HG03457 (cell line): ENCODE measurements at regions not wholly inside any gene's neighbourhood (a gene's known extent, or its start where the extent isn't known, plus 50 kb on each side); places are given as distances from the start of the nearest gene placed in this dataset.
"Not testable (repeated sequence)": the region's sequence is repeated elsewhere in the genome, so short reads cannot be mapped to it uniquely, and the experiment has no call there.

ENCODE experiments used
- ATAC-seq: cut with Tn5 transposase; IDR thresholded peaks from one replicate; pipeline ENCODE4 v1.9.1; 2021; ENCODE audit warnings: moderate number of reproducible peaks; ENCODE audit not compliant: unreplicated experiment

DNA sequence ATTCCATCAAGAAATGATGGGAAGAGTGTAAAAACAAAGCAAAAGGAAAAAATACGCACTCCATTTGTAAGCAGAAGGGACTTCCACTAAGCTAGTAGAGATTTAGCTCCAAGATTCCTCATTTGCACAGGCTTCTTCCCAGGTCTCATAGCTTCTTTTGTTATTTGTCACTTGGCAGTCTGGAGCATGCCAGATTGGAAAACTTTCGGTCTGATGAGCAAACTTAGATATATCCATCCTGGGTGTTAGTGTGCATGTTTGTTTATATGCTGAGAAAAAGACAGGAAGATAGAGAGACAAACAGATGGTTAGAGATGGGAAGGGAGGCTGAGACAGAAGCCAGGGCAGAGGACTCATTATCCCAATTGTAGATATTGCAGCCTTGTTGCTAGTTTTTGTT lies 1644.5 kb upstream of the NUDT12 start:
- no peak for ATAC-seq

DNA sequence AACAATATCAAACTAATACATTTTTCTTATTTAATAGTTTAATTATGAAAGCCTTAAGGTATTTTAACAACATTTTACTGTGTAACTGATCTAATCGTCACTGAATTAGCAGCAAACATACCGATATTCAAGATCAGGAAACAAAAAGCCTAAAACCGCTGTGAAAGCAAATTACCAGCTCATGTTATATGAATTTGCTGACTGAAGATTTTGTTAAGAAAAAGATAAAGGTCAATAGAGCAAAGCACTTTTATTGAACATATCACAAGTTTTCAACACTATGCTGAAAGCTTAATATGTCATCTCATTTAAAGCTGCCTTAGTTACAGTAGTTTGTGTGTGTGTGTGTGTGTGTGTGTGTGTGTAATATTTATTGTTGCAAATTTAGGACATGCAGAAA lies 1634.9 kb upstream of the NUDT12 start:
- ATAC-seq: no peak

DNA sequence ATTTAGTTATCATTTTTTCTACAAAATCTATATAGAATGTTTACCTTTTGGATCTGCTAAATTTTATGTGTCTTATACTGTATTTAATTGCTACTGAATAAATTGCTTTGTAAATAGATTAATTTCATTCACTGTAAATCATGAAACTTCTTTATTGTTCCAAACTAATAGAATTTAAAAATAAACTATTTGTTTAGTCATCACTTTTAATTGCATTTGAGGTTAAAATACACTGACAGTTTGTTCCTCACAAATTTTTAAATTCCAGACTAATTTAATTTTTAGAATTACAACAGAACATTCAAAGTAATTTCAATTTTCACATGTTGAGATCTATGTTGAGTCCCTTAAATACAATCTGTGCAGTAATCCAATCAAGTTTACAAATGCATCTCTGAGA lies 1633.2 kb upstream of the NUDT12 start:
- ATAC-seq: no peak

DNA sequence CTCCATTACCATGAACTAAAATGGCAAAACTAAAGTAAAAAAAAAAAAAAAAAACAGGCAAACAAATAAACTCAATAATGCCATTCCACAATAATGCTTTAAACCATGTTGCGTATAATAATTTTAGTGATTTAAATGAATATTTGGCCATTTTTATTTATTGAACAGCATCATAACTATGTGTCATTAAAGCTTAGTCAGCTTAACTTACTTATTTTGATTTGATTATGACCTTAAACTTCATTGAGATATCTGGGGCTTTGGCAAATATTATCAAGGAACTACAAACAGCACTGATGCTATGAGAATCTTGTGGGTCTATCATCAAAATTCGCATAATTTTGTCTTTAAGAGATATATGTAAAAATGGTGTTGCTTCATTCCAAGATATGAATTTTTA lies 1610.3 kb upstream of the NUDT12 start:
- ATAC-seq: no peak

DNA sequence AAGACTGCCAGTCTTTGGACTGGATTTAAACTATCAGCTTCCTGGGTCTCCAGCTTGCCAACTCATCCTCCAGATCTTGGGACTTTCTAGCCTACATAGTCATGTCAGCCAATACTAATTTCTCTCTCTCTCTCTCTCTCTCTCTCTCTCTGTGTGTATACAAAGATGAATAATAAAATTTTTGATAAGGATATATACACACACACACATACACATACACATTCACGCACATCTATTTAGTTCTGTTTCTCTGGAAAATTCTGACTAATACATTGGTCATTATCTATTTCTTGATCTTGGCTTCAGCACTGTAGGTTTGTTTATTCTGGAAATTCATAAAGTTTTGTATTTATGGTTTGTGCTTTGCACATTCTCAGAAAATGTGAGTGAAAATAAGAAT lies 1606.2 kb upstream of the NUDT12 start:
- ATAC-seq: no peak

DNA sequence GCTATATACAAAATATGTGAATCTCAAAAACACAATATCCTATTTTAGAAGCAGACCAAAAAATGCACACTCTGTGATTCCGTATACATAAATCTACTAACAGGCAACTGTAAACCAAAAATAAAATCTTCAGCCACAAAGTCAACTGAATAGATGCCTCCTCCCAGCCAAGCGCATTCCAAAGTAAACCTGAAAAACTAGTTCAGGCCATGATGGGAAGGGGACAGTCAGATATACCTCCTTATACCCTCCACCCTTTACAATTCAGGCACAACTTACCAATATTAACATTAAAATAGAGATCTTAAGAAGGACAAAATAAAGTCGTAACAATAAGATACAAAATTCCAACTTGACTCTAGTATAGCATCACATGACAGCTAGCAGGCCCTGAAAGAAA lies 1604.5 kb upstream of the NUDT12 start:
- ATAC-seq: no peak

DNA sequence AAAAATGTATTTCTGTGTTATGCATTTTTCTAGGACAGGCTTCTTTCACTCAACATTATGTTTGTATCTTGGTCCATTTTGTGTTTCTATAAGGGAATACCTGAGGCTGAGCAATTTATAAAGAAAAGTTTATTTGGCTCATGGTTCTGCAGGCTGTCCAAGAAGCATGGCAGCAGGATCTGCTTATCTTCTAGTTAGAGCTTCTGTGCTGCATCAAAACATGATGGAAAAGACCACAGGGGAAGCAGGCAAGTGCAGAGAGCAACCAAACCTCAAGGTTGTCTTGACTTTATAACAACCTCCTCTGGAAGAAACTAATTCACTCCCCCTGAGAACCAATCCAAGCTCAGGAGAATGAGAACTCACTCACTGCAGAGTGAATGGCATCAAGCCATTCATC lies 1601.0 kb upstream of the NUDT12 start:
- no peak for ATAC-seq

DNA sequence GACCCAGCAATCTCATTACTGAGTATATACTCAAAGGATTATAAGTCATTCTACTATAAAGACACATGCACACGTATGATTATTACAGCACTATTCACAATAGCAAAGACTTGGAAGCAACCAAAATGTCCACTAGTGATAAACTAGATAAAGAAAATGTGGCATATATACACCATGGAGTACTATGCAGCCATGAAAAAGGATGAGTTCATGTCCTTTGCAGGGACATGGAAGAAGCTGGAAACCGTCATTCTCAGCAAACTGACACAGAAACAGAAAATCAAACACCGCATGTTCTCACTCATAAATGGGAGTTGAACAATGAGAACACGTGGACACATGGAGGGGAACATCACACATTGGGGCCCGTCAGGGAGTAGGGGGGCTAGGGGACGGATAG lies 1600.0 kb upstream of the NUDT12 start:
- not testable (repeated sequence) for ATAC-seq

DNA sequence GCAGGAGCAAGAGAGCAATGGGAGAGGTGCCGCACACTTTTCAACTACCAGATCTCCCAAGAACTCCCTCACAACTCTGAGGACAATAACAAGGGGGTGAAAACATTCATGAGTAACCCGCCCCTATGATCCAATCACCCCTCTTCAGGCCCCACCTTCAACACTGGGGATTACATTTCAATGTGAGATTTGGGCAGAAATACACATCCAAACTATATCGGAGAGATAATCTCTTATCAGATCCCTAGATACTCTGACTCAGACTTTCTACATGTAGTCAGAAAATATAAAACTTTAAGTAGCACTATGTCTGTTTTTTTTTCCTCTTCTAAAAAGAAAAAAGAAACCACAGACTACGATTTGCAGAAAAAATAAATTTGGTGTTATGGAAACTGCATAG lies 1595.9 kb upstream of the NUDT12 start:
- ATAC-seq: no peak

DNA sequence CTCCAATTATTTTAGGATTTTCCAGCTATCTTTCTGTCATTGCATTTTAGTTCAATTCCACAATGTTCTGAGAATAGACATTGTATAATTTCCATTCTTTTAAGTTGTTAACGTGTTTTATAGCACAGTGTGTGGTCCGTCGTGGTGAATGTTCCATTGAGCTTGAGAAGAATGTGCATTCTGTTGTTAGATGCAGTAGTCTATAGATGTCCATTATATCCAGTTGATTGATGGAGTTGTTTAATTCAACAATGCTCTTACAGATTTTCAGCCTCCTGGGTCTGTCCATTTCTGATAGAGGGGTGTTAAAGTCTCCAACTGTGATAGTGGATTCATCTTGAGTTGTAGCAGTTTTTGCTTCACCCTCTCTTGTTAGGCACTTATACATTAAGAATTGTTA lies 1587.7 kb upstream of the NUDT12 start:
- ATAC-seq: no peak

DNA sequence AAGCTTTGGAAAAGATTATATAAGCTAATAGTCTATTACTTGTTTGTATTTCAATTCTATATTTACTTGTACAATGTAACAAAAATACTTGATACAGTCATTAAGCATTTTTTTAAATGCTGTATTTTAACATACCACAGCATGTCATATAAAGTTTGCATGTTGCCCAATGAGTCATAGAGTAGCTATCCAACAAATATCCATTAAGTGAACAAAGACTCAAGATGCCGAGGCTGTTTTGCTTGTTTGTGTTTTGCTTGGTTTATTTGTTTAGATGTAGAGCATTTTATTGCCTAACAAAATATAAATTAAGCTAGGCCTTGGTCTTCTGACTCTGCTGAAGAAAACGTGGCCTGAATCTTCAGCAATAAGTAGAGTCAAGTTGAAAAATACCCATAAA lies 1584.3 kb upstream of the NUDT12 start:
- ATAC-seq: no peak

DNA sequence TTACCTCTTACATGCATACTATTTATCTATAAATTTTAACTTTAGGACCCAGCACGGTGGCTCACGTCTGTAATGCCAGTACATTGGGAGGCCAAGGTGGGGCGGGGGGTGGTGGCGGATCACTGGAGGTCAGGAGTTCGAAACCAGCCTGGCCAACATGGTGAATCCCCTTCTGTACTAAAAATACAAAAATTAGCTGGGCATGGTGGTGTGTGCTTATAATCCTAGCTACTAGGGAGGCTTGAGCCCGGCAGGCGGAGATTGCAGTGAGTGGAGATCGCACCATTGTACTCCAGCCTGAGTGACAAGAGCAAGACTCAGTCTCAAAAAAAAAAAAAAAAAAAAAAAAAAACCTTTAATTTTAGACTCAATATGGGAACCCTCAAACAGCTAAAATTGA lies 1582.6 kb upstream of the NUDT12 start:
- ATAC-seq: no peak

DNA sequence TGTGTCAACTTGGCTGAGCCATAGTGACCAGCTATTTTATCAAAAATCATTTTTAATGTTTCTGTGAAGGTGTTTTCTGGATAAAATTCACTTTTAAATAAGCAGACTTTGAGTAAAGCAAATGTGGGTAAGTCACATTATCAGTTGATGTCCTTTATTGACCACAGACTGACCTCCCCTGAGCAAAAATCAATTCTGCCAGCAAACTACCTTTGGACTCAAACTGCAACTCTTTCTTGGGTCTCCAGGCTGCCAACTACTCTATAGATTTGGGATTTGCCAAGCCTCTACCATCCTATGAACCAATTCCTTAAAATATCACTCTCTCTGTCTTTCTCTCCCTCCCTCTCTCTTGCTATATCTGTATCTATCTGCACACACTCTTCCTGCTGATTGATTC lies 1571.7 kb upstream of the NUDT12 start:
- no peak for ATAC-seq

DNA sequence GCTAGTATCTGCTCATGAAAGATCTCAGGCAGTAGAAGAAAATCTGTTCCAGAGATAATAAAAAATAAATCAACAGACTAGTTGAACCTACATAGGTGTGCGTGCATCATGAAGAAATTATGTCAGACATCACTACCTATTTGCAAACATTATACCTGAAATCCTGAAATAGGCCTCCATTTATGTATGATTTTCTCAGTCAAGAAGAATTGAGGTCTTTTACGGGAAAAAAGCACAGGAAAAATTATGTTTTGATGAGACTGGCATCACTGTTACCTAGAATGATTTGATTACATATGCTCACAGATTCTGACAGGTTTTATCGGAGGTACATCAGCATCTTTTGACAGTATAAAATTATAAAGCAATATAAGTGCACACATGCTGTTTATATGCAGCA lies 1570.5 kb upstream of the NUDT12 start:
- no peak for ATAC-seq

DNA sequence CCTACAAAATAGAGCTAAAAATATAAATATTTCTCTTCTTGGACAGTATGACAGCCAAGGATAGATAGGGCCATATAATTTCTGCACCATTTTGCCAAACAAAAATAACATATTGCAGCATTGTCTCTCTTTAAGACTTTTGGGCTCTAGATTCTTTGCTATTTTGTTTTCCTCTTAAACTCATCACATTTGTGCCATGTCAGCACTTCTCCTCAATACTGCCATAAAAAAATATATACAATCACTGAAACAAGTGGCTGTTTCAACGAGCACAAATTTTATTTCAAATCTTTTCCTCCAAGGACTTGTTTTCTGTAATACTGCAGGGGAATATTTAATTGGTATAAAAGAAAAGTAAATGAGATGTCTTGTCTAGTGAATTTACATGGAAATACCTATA lies 1570.0 kb upstream of the NUDT12 start:
- ATAC-seq: no peak

DNA sequence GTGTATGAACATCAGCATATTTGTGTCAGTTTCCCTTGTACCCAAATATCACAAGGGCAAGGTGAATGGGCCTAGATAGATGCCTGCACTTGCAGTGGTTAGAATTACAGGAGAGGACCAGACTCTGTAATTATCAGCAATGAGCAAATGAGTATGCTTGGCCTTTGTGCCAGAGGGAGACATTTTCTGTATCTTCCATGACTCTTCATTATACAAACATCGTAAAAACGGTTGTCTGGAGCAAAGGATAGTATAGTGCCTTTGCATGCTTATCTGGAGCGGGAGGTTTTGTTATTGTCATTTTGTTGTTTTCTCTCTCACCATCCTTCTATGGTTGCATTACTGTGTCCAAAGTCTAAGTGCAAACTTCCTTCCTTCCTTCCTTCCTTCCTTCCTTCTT lies 1568.5 kb upstream of the NUDT12 start:
- no peak for ATAC-seq

DNA sequence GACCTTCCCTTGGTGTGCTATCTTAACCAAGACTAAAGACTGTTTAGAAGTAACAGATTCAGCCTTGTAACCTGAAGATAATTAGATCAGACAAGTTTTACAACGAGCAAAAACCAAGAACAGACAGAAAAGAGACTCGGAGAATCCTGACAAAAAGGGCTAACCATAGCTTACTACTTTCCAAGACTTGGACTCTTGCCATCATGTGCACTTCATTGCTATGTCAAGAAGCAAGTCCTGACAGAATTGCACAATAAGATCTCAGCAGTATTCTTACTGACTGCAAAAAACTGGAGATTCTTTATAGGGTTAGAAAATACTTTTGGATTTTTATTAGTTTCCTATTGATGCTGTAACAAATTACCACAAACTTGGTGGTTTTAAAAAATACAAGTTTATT lies 1539.0 kb upstream of the NUDT12 start:
- no peak for ATAC-seq

DNA sequence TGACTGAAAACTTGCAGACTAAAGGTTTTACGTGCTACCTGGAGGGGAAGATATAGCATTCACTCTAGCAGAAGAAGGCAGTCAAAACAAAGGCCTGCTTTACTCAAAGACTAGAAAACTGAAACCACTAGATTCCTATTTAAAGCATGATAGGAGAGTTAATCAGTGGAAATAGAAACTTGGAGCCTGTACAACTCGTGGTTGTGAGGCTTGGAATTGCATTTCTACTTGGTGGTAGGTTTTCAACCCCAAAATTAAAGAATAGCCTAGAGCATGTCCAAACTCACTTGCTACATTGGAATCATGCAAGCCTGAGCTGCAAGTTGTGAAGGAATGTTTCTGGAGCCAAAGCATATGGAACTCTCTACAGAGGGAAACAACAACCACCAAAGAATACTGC lies 1526.4 kb upstream of the NUDT12 start:
- no peak for ATAC-seq

DNA sequence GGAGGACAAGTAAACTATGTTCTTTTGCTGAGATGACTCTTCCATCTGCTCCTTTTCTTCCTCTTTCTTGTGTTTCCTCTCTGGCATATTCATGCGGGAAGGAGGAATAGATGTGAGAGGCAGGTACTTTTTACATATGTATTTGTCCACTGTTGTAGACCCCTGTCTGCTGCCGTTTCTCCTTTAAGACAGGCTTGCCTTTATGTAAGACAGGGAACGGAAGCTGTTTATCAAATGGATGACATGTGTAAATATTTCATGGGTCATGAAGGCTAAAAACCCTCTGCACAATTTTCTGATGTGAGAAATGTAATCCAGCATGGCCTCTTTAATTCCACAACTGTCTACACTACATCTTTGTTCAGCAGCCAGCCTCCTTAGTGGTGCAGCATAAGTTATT lies 1525.5 kb upstream of the NUDT12 start:
- no peak for ATAC-seq

DNA sequence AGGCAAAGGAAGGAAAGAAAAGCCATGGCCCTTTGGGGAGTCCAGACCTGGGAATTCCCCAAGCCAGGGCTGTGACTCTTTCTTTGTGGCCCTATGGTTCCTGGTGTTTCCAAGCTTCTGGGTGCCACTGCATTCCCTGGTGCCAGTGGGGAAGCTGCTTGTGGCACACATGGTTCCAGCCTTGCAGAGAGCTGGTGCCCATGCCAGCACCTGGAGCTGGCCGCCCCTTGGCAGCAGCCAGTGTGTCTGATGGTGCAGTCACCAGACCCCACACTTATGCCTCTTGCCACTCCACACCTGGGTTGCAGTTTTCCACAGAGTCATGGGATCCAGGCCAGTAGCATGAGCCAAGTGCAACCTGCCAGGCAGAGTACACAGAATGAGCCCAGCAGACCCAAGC lies 1495.3 kb upstream of the NUDT12 start:
- no peak for ATAC-seq

DNA sequence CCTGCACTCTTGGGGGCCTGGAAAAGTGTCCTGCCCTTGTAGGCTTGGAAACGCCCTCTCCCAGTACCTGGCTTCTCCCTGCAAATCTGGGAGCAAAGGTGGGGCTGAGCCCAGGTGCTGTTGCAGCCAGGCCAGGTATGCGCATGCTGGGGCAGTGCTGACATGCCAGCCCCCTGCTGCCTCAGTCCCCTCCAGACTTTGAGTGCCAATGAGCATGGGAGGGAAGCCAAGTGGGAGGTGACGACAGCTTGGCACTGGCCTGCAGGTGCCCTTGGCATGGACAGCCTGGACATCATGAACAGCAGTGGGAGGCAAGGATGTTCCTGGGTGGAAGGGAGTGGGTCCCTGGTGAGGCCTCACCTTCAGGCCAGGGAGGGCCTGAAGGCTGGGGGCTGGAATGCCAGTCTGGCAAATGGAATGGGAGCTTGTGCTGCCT lies 1494.4 kb upstream of the NUDT12 start:
- no peak for ATAC-seq

DNA sequence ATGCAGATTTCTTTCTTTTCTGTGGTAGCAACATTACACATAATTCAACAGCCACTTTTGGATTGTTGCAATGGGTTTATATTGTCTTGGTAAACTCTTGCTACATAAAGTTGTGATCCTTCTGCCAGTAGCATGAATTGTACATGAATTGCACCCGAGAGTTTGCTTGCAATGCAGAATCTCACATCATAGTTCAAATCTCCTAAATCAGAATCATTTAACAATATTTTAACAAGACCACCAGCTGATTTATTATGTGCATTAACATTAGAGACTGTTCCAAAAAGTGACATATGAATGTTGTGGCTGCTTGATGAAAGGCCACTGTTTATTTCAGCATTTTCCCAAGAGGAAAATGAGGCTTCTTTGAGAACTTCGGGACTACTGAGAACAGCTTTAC lies 1491.8 kb upstream of the NUDT12 start:
- no peak for ATAC-seq

DNA sequence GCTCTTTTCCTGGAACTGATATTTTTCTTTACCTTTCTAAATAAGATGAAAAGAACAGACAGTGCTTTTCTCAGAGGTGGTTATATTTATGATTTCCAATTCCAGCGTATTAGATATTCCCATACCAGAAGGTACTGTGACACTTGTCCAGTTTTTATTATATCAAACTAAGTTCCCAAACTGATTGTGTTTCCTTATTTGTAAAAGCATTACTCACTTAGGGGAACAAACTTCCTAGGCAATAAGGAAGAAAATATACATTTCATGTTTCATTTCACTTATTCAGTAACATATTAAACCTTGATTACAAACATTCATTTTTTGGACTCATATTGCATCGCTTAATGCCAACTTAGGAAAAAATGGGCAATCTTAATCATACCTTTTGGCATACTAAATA lies 1480.0 kb upstream of the NUDT12 start:
- ATAC-seq: no peak

DNA sequence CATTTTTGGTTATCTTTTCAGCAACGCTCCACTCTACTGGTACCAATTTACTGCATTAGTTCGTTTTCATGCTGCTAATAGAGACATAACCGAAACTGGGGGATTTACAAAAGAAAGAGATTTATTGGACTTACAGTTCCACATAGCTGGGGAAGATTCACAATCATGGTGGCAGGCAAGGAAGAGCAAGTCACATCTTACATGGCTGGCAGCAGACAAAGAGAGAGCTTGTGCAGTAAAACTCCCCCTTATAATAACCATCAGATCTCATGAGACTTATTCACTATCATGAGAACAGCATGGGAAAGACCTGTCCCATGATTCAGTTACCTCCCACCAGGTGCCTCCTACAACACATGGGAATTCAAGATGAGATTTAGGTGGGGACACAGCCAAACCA lies 1474.2 kb upstream of the NUDT12 start:
- ATAC-seq: not testable (repeated sequence)
